Keratinocyte (primary cell): ENCODE measurements at regions not wholly inside any gene's neighbourhood (a gene's known extent, or its start where the extent isn't known, plus 50 kb on each side); places are given as distances from the start of the nearest gene placed in this dataset.

Experiments used
- CTCF ChIP-seq, 3 experiments: IDR thresholded peaks in 1 of 3; conservative IDR thresholded peaks in 1 of 3; optimal IDR thresholded peaks in 1 of 3; 2 replicates in 2 of 3; 3 replicates in 1 of 3; pipeline versions ENCODE3 to v1.5.1; 2011; ENCODE audit warnings: low read length in 3 of 3, mild to moderate bottlenecking in 3 of 3, moderate library complexity in 2 of 3, control low read depth in 1 of 3, inconsistent platforms in 1 of 3; ENCODE audit not compliant: insufficient read depth in 2 of 3; ENCODE audit errors: extremely low read depth in 1 of 3
- EZH2 ChIP-seq: IDR thresholded peaks from one replicate; pipeline ENCODE4 v1.6.1; 2012; ENCODE audit warnings: inconsistent platforms, mild to moderate bottlenecking, low read length, moderate library complexity

- no peak for TF ChIP-seq CTCF (optimal IDR thresholded peaks at IDR 0.05 in 1 of 3, IDR thresholded peaks at IDR 0.05 in 1 of 3, conservative IDR thresholded peaks at IDR 0.05 in 1 of 3; ENCODE audit: extremely low read depth in 1 of 3, insufficient read depth in 2 of 3, low read length in 3 of 3)
- no peak for TF ChIP-seq EZH2
Observed at GRCh38 chr6:139482287-139482686, 107.8 kb upstream of the CITED2 start.
